IMR-90 (cell line): ENCODE measurements at regions not wholly inside any gene's neighbourhood (a gene's known extent, or its start where the extent isn't known, plus 50 kb on each side); places are given as distances from the start of the nearest gene placed in this dataset.

Experiments
- ATAC-seq: fragments of 200-7000 bp; cut with Tn5 transposase; 2 replicates; pipeline ENCODE4 v1.9.1; 2020; ENCODE audit warnings: low read depth, mild to moderate bottlenecking, moderate library complexity
- BruUV-seq: library from RNA; stranded (reverse); fragments of 400-500 nt; replicated peaks from 2 replicates; lab custom pipeline; 2021; lab: Mats Ljungman, UMichigan
- CTCF ChIA-PET: fragments of 300-600 bp; formaldehyde crosslinking; extraction: SDS; loops from one replicate; lab custom pipeline; 2021; ENCODE audit warnings: antibody characterized with exemption; lab: Yijun Ruan, JAX
- POLR2A ChIA-PET: fragments of 300-600 bp; sonication (Branson Sonifier 250); formaldehyde crosslinking; loops from one replicate; lab custom pipeline; 2022; ENCODE audit warnings: antibody characterized with exemption; ENCODE audit not compliant: unreplicated experiment; lab: Charles Lee
- DNase-seq: peaks from one replicate; pipeline ENCODE4 v3.0.0; 2013
- H2AFZ ChIP-seq: replicated peaks from 2 replicates; pipeline ENCODE3; 2013; ENCODE audit warnings: low read length, mild to moderate bottlenecking; ENCODE audit not compliant: poor library complexity
- H2AK5ac ChIP-seq: 2 replicates; pipeline ENCODE4 v1.6.1; 2013; ENCODE audit warnings: low read depth, low read length, inconsistent platforms
- H2AK9ac ChIP-seq: replicated peaks from 2 replicates; pipeline ENCODE3; 2013; ENCODE audit warnings: mild to moderate bottlenecking, low read depth, low read length, moderate library complexity; ENCODE audit not compliant: poor library complexity
- H2BK120ac ChIP-seq: 2 replicates; pipeline ENCODE4 v1.6.1; 2013; ENCODE audit warnings: low read depth, low read length, inconsistent platforms
- H2BK15ac ChIP-seq: 3 replicates; pipeline ENCODE4 v1.6.1; 2013; ENCODE audit warnings: low read depth, low read length, inconsistent platforms
- H2BK20ac ChIP-seq: 2 replicates; pipeline ENCODE4 v1.6.1; 2013; ENCODE audit warnings: low read depth, mild to moderate bottlenecking, inconsistent platforms, low read length, moderate library complexity
- H2BK5ac ChIP-seq: 2 replicates; pipeline ENCODE4 v1.6.1; 2013; ENCODE audit warnings: mild to moderate bottlenecking, low read depth, low read length, inconsistent platforms; ENCODE audit not compliant: poor library complexity, severe bottlenecking
- H3K14ac ChIP-seq: replicated peaks from 2 replicates; pipeline ENCODE4 v1.6.1; 2013; ENCODE audit warnings: low read depth, low read length, inconsistent platforms
- H3K18ac ChIP-seq: 2 replicates; pipeline ENCODE4 v1.6.1; 2013; ENCODE audit warnings: low read depth, low read length, control low read depth
- H3K23ac ChIP-seq: 2 replicates; pipeline ENCODE4 v1.6.1; 2013; ENCODE audit warnings: low read depth, low read length, inconsistent platforms
- H3K27ac ChIP-seq: 2 replicates; pipeline ENCODE4 v1.5.1; 2013; ENCODE audit warnings: mild to moderate bottlenecking, control low read depth, low read length; ENCODE audit not compliant: insufficient read depth
- H3K27me3 ChIP-seq: 2 replicates; pipeline ENCODE4 v1.6.1; 2013; ENCODE audit warnings: low read length; ENCODE audit not compliant: control insufficient read depth, insufficient read depth
- H3K36me3 ChIP-seq: 2 replicates; pipeline ENCODE4 v1.6.1; 2013; ENCODE audit warnings: low read length, mixed read lengths; ENCODE audit not compliant: control insufficient read depth, insufficient read depth
- H3K4ac ChIP-seq: 2 replicates; pipeline ENCODE4 v1.6.1; 2013; ENCODE audit warnings: low read depth, low read length, inconsistent platforms
- H3K4me1 ChIP-seq: 2 replicates; pipeline ENCODE4 v1.6.1; 2013; ENCODE audit warnings: low read length, mixed read lengths; ENCODE audit not compliant: control insufficient read depth, insufficient read depth
- H3K4me2 ChIP-seq: 2 replicates; pipeline ENCODE4 v1.6.1; 2013; ENCODE audit warnings: low read depth, mild to moderate bottlenecking, control low read depth, low read length, moderate library complexity
- H3K4me3 ChIP-seq: 2 replicates; pipeline ENCODE4 v1.5.1; 2013; ENCODE audit warnings: low read depth, mild to moderate bottlenecking, control low read depth, low read length, moderate library complexity; ENCODE audit not compliant: insufficient read depth
- H3K56ac ChIP-seq: 2 replicates; pipeline ENCODE4 v1.6.1; 2013; ENCODE audit warnings: low read length, inconsistent platforms; ENCODE audit not compliant: insufficient read depth; ENCODE audit errors: extremely low read depth
- H3K79me1 ChIP-seq, 2 experiments: 2 replicates each; pipeline ENCODE4 v1.6.1; 2013; ENCODE audit warnings: low read length in 2 of 2, inconsistent platforms in 1 of 2, low read depth in 1 of 2
- H3K9ac ChIP-seq: 2 replicates; pipeline ENCODE4 v1.6.1; 2013; ENCODE audit warnings: low read depth, low read length, control low read depth
- H3K9me1 ChIP-seq: 2 replicates; pipeline ENCODE4 v1.6.1; 2013; ENCODE audit warnings: low read length, inconsistent platforms; ENCODE audit not compliant: insufficient read depth
- H3K9me3 ChIP-seq: 2 replicates; pipeline ENCODE4 v1.6.1; 2013; ENCODE audit warnings: low read length; ENCODE audit not compliant: control insufficient read depth, insufficient read depth
- H4K20me1 ChIP-seq: 2 replicates; pipeline ENCODE4 v1.6.1; 2013; ENCODE audit warnings: low read length, inconsistent platforms; ENCODE audit not compliant: insufficient read depth
- H4K5ac ChIP-seq: 2 replicates; pipeline ENCODE4 v1.6.1; 2013; ENCODE audit warnings: mild to moderate bottlenecking, low read depth, low read length, control low read depth
- H4K8ac ChIP-seq, 2 experiments: 2 replicates each; pipeline ENCODE4 v1.6.1; 2013; ENCODE audit warnings: low read depth in 2 of 2, low read length in 2 of 2, control low read depth in 1 of 2, inconsistent platforms in 1 of 2
- H4K91ac ChIP-seq: 2 replicates; pipeline ENCODE4 v1.6.1; 2013; ENCODE audit warnings: low read depth, low read length, inconsistent platforms; ENCODE audit not compliant: insufficient read depth
- BHLHE40 ChIP-seq: fragments of 150-350 bp; IDR thresholded peaks from 2 replicates; pipeline ENCODE4 v1.6.1; 2016; ENCODE audit warnings: mild to moderate bottlenecking, low read depth, low read length
- FOS ChIP-seq: fragments of 150-350 bp; IDR thresholded peaks from 2 replicates; pipeline ENCODE4 v1.6.1; 2016; ENCODE audit warnings: low read depth, low read length
- MAZ ChIP-seq: IDR thresholded peaks from 2 replicates; pipeline ENCODE4 v1.6.1; 2012; ENCODE audit warnings: low read depth, mild to moderate bottlenecking, low read length, improper control_type of control experiment, moderate library complexity, borderline replicate concordance
- MXI1 ChIP-seq: IDR thresholded peaks from 2 replicates; pipeline ENCODE4 v1.6.1; 2012; ENCODE audit warnings: low read depth, mild to moderate bottlenecking, low read length, moderate library complexity, borderline replicate concordance
- POLR2A ChIP-seq: IDR thresholded peaks from 2 replicates; pipeline ENCODE4 v1.6.1; 2012; ENCODE audit warnings: mild to moderate bottlenecking, low read depth, low read length
- RAD21 ChIP-seq: IDR thresholded peaks from 2 replicates; pipeline ENCODE4 v1.6.1; 2012; ENCODE audit warnings: low read length, improper control_type of control experiment
- RCOR1 ChIP-seq: IDR thresholded peaks from 2 replicates; pipeline ENCODE4 v1.6.1; 2012; ENCODE audit warnings: mild to moderate bottlenecking, low read length, improper control_type of control experiment; ENCODE audit not compliant: insufficient replicate concordance
- WGBS, 2 experiments: methylation state at CpG; one replicate each; pipeline versions ENCODE4 v1.1.5 to v1.1.7; 2013; ENCODE audit warnings: missing lambda C conversion rate in 2 of 2; ENCODE audit not compliant: insufficient read length in 1 of 2; ENCODE audit errors: extremely low coverage in 2 of 2; 5-methylcytosine and 5-hydroxymethylcytosine counted together
- dilution Hi-C: fragments of 300-500 bp; cut with HindIII; formaldehyde crosslinking; loops from one replicate; pipeline ENCODE4 v1.14.3; 2018; ENCODE audit warnings: low sequenced_read_pairs; ENCODE audit not compliant: unreplicated experiment
- in situ Hi-C: fragments of 300-500 bp; cut with MboI; formaldehyde crosslinking; loops from 3 replicates; pipeline ENCODE4 v1.14.3; 2019; ENCODE audit warnings: low sequenced_read_pairs, inconsistent platforms, mixed read lengths
- intact Hi-C: fragments of 100-400 bp; cut with micrococcal nuclease; formaldehyde crosslinking; loops from 2 replicates; pipeline ENCODE4 v1.10.0; 2022
- TF ChIP-seq, protein P1 (sequence below): conservative IDR thresholded peaks from 2 replicates; pipeline ENCODE4 v1.5.1; 2012; ENCODE audit warnings: mild to moderate bottlenecking, low read depth, low read length, improper control_type of control experiment
- TF ChIP-seq, protein P2 (sequence below): fragments of 150-350 bp; IDR thresholded peaks from 2 replicates; pipeline ENCODE4 v1.6.1; 2016; ENCODE audit warnings: low read depth, mild to moderate bottlenecking, low read length, moderate library complexity, borderline replicate concordance

DNA sequence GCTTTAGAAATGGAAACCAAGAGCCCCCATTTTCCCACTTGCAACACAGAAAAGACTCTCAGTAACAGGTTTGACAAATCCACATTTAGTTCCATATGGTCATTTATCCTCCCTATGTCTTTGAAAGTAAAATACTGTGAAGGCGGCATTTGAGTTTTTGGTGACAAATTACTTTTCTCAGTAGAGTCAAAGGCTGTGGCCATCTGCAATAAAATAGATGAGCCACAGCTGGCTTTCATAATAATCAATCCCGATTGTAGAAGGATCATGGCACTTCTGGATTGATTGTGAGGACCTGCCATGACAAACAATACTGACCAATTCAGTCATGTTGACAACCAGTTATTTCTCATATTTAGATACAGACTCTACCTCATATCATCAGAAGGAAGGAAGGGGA is 512.0 kb upstream of the ADGRL2 start:
- no peak overlapping the region for H2BK20ac ChIP-seq
- ChIA-PET CTCF (no interaction called here), POLR2A (no interaction called here)
- H3K9me3 ChIP-seq: no peaks in the 10 kb centered on the region
- no peak overlapping the region for H3K4ac ChIP-seq
- no peak overlapping the region for H2BK15ac ChIP-seq
- no TSS peak for BruUV-seq
- no peaks in the 10 kb centered on the region for H4K20me1 ChIP-seq
- no peak overlapping the region for H2BK5ac ChIP-seq
- dilution Hi-C loops (no loop called here), in situ Hi-C loops (no loop called here), intact Hi-C loops (no loop called here)
- H3K23ac ChIP-seq: no peak overlapping the region
- TF ChIP-seq POLR2A (no peak), RCOR1 (no peak), MAZ (no peak), RAD21 (no peak), BHLHE40 (no peak), MXI1 (no peak), FOS (no peak)
- TF ChIP-seq, protein P1, sequence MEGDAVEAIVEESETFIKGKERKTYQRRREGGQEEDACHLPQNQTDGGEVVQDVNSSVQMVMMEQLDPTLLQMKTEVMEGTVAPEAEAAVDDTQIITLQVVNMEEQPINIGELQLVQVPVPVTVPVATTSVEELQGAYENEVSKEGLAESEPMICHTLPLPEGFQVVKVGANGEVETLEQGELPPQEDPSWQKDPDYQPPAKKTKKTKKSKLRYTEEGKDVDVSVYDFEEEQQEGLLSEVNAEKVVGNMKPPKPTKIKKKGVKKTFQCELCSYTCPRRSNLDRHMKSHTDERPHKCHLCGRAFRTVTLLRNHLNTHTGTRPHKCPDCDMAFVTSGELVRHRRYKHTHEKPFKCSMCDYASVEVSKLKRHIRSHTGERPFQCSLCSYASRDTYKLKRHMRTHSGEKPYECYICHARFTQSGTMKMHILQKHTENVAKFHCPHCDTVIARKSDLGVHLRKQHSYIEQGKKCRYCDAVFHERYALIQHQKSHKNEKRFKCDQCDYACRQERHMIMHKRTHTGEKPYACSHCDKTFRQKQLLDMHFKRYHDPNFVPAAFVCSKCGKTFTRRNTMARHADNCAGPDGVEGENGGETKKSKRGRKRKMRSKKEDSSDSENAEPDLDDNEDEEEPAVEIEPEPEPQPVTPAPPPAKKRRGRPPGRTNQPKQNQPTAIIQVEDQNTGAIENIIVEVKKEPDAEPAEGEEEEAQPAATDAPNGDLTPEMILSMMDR: no peak
- TF ChIP-seq, protein P2, sequence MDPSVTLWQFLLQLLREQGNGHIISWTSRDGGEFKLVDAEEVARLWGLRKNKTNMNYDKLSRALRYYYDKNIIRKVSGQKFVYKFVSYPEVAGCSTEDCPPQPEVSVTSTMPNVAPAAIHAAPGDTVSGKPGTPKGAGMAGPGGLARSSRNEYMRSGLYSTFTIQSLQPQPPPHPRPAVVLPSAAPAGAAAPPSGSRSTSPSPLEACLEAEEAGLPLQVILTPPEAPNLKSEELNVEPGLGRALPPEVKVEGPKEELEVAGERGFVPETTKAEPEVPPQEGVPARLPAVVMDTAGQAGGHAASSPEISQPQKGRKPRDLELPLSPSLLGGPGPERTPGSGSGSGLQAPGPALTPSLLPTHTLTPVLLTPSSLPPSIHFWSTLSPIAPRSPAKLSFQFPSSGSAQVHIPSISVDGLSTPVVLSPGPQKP: no peak
- DNase-seq (no peak), ATAC-seq (no peak)
- H2AFZ ChIP-seq: no peak overlapping the region
- H3K4me1 ChIP-seq: no peaks in the 10 kb centered on the region
- no peak overlapping the region for H3K4me3 ChIP-seq
- no peaks in the 10 kb centered on the region for H3K79me1 ChIP-seq
- no peak overlapping the region for H3K4me2 ChIP-seq
- no peak overlapping the region for H3K9ac ChIP-seq
- H2AK9ac ChIP-seq: no peak overlapping the region
- H3K36me3 ChIP-seq: no peaks in the 10 kb centered on the region
- no peaks in the 10 kb centered on the region for H3K27me3 ChIP-seq
- H3K18ac ChIP-seq: no peak overlapping the region
- no peak overlapping the region for H4K8ac ChIP-seq
- 60% methylated on average over 1 of the region's 2 CpGs; no CpG with 5 or more reads in 1 of the 2 experiments for WGBS, 2 experiments
- H3K9me1 ChIP-seq: no peaks in the 10 kb centered on the region
- no peak overlapping the region for H2BK120ac ChIP-seq
- no peak overlapping the region for H3K27ac ChIP-seq
- no peak overlapping the region for H4K5ac ChIP-seq
- H2AK5ac ChIP-seq: no peak overlapping the region
- H4K91ac ChIP-seq: no peak overlapping the region
- no peak overlapping the region for H3K56ac ChIP-seq
- no peak overlapping the region for H3K14ac ChIP-seq
